HepG2 (cell line): ENCODE measurements at regions not wholly inside any gene's neighbourhood (a gene's known extent, or its start where the extent isn't known, plus 50 kb on each side); places are given as distances from the start of the nearest gene placed in this dataset.

Experiments
- ETV5 ChIP-seq: IDR thresholded peaks from 2 replicates; pipeline ENCODE4 v1.6.1; 2018; ENCODE audit warnings: missing biosample characterization, missing genetic modification reagents, inconsistent platforms, borderline replicate concordance
- HMGA1 ChIP-seq: sonication (generic); formaldehyde crosslinking; conservative IDR thresholded peaks from 2 replicates; pipeline ENCODE4 v1.4.0; 2020; ENCODE audit warnings: missing genetic modification reagents
- KDM1A ChIP-seq: IDR thresholded peaks from 2 replicates; pipeline ENCODE4 v1.6.1; 2016; ENCODE audit warnings: missing compliant biosample characterization
- MAX ChIP-seq: IDR thresholded peaks from 2 replicates; pipeline ENCODE4 v1.6.1; 2012; ENCODE audit warnings: inconsistent platforms
- MNT ChIP-seq: fragments of 450-650 bp; IDR thresholded peaks from 2 replicates; pipeline ENCODE4 v1.6.1; 2016
- PHF8 ChIP-seq: sonication (generic); formaldehyde crosslinking; IDR thresholded peaks from 2 replicates; pipeline ENCODE4 v1.5.0; 2020; ENCODE audit warnings: missing genetic modification reagents
- PTBP1 ChIP-seq: fragments of 200-400 bp; formaldehyde crosslinking; IDR thresholded peaks from 2 replicates; pipeline ENCODE4 v1.6.1; 2018; ENCODE audit warnings: low read length, low read depth; ENCODE audit not compliant: poor library complexity, severe bottlenecking
- RARA ChIP-seq: IDR thresholded peaks from 2 replicates; pipeline ENCODE4 v1.6.1; 2016; ENCODE audit warnings: missing genetic modification reagents, missing compliant biosample characterization
- SOX6 ChIP-seq, 2 experiments: fragments of 450-650 bp in 1 of 2; sonication (generic) in 1 of 2; formaldehyde crosslinking in 1 of 2; IDR thresholded peaks; 2 replicates each; pipeline versions ENCODE4 v1.4.0 to v1.6.1; 2017 to 2020; ENCODE audit warnings: antibody characterized with exemption in 1 of 2, mild to moderate bottlenecking in 1 of 2, missing genetic modification reagents in 1 of 2
- STAT6 ChIP-seq: sonication (generic); formaldehyde crosslinking; IDR thresholded peaks from 2 replicates; pipeline ENCODE4 v1.4.0; 2020; ENCODE audit warnings: missing genetic modification reagents, mild to moderate bottlenecking, borderline replicate concordance
- ZFP36 ChIP-seq: fragments of 150-350 bp; IDR thresholded peaks from 2 replicates; pipeline ENCODE4 v1.6.1; 2018; ENCODE audit warnings: borderline replicate concordance, low read length, low read depth; ENCODE audit not compliant: partially characterized antibody
- ZNF274 ChIP-seq: sonication (generic); formaldehyde crosslinking; IDR thresholded peaks from 2 replicates; pipeline ENCODE4 v1.5.1; 2020; ENCODE audit warnings: mild to moderate bottlenecking, missing genetic modification reagents
- ZNF503 ChIP-seq: sonication (generic); formaldehyde crosslinking; IDR thresholded peaks from 2 replicates; pipeline ENCODE4 v1.4.0; 2020; ENCODE audit warnings: missing genetic modification reagents
- ZNF562 ChIP-seq: sonication (generic); formaldehyde crosslinking; IDR thresholded peaks from 2 replicates; pipeline ENCODE4 v1.8.0; 2022; ENCODE audit warnings: missing genetic modification reagents, borderline replicate concordance
- ZNF614 ChIP-seq: IDR thresholded peaks from 2 replicates; pipeline ENCODE4 v1.6.1; 2018; ENCODE audit warnings: missing biosample characterization, missing genetic modification reagents, inconsistent platforms, borderline replicate concordance
- TF ChIP-seq, protein P1 (sequence below): sonication (generic); formaldehyde crosslinking; IDR thresholded peaks from 2 replicates; pipeline ENCODE4 v1.5.0; 2020; ENCODE audit warnings: missing genetic modification reagents, mild to moderate bottlenecking, borderline replicate concordance
- TF ChIP-seq, protein P2 (sequence below): sonication (generic); formaldehyde crosslinking; IDR thresholded peaks from 2 replicates; pipeline ENCODE4 v1.4.0; 2020; ENCODE audit warnings: missing genetic modification reagents, low read depth, mild to moderate bottlenecking, borderline replicate concordance
- TF ChIP-seq, protein P3 (sequence below): sonication (generic); formaldehyde crosslinking; IDR thresholded peaks from 2 replicates; pipeline ENCODE4 v1.4.0; 2020; ENCODE audit warnings: mild to moderate bottlenecking, low read depth, missing genetic modification reagents

DNA sequence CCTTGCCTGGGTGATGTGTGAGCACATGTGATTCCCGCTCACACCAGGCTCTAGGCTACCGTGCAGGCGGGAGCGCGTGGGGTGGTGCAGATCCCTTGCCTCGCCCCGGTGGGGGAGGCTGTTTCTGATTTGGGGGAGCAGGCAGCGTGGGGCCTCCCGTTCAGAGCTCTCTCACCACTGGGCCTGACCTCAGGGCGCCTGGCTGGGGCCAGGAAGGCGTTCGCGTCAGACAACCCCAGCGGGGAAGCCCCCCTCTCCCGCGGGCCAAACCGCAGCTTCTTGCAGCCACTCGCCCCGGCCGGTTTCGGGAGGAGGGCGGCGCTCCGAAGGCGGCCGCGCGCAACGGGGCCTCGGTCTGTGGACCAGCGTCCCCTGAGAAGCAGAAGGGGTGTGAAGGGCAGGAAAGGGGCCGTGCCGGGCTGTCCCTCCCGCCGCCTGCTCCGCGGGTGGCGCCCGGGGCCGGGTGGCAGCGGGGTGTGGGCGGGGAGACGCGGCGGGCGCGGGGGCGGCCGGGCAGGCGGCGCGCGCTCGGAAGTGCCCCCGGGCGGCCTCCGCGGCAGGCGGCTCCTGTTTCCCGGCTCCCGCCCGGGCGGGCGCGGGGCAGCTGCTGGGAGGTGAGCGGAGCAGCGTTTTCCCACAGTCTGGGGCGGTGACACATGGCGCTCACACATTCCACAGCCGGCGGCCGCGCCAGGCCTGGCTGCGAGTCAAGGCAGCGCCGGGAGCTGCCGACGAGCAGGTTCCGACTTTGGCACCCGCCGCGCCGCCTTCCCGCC, 65.1 kb upstream of the HES1 start (continued):
- TF ChIP-seq STAT6 (CRISPR knock-in tag), result no peak
- peak; percentile 66; the same call in 1 of the 2 replicates for TF ChIP-seq ZNF503 (CRISPR knock-in tag)
- TF ChIP-seq, protein P1, sequence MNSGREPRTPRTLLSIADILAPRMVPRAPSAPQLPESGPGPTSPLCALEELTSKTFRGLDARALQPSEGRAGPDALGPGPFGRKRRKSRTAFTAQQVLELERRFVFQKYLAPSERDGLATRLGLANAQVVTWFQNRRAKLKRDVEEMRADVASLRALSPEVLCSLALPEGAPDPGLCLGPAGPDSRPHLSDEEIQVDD (CRISPR knock-in tag), result peak; percentile 99
- TF ChIP-seq, protein P2, sequence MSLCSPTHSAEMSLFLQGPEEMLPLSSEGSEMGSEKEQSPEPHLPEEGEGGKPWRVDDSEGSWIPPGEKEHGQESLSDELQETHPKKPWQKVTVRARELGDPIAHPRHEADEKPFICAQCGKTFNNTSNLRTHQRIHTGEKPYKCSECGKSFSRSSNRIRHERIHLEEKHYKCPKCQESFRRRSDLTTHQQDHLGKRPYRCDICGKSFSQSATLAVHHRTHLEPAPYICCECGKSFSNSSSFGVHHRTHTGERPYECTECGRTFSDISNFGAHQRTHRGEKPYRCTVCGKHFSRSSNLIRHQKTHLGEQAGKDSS, result peak; percentile 82; the same call in 1 of the 2 replicates
- peak; percentile 49; the same call in 1 of the 2 replicates for TF ChIP-seq PHF8
- TF ChIP-seq MNT, result 0 out of 2 replicates have a peak, but pooled peaks have one; percentile 39
- TF ChIP-seq, protein P3, sequence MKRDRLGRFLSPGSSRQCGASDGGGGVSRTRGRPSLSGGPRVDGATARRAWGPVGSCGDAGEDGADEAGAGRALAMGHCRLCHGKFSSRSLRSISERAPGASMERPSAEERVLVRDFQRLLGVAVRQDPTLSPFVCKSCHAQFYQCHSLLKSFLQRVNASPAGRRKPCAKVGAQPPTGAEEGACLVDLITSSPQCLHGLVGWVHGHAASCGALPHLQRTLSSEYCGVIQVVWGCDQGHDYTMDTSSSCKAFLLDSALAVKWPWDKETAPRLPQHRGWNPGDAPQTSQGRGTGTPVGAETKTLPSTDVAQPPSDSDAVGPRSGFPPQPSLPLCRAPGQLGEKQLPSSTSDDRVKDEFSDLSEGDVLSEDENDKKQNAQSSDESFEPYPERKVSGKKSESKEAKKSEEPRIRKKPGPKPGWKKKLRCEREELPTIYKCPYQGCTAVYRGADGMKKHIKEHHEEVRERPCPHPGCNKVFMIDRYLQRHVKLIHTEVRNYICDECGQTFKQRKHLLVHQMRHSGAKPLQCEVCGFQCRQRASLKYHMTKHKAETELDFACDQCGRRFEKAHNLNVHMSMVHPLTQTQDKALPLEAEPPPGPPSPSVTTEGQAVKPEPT (CRISPR knock-in tag), result peak; percentile 95
- TF ChIP-seq RARA (CRISPR knock-in tag), result peak; percentile 81
- peak; percentile 100 for TF ChIP-seq MAX
- peak; percentile 85; the same call in 1 of the 2 replicates for TF ChIP-seq ZNF562
- peak; percentile 9; the same call in 1 of the 2 replicates for TF ChIP-seq ETV5
- TF ChIP-seq KDM1A (CRISPR knock-in tag), result peak; percentile 41; the same call in 1 of the 2 replicates
- no peak for TF ChIP-seq HMGA1 (CRISPR knock-in tag)
- no peak for TF ChIP-seq ZFP36
- TF ChIP-seq SOX6 (IDR thresholded peaks at IDR 0.05), result no peak
- TF ChIP-seq SOX6 (CRISPR knock-in tag; IDR thresholded peaks at IDR 0.05), result 0 out of 2 replicates have a peak, but pooled peaks have one; percentile 8
- TF ChIP-seq ZNF274 (CRISPR knock-in tag), result peak; percentile 98
- TF ChIP-seq PTBP1, result no peak
- TF ChIP-seq ZNF614 (CRISPR knock-in tag), result peak; percentile 16; the same call in 1 of the 2 replicates
